GM19452 (cell line): ENCODE measurements at regions not wholly inside any gene's neighbourhood (a gene's known extent, or its start where the extent isn't known, plus 50 kb on each side); places are given as distances from the start of the nearest gene placed in this dataset.

ENCODE experiments used
- ATAC-seq: cut with Tn5 transposase; IDR thresholded peaks from one replicate; pipeline ENCODE4 v1.9.1; 2021; ENCODE audit not compliant: unreplicated experiment

GRCh38 chr7:155884225-155885166, 72.2 kb upstream of the SHH start:
- no peak for ATAC-seq

DNA sequence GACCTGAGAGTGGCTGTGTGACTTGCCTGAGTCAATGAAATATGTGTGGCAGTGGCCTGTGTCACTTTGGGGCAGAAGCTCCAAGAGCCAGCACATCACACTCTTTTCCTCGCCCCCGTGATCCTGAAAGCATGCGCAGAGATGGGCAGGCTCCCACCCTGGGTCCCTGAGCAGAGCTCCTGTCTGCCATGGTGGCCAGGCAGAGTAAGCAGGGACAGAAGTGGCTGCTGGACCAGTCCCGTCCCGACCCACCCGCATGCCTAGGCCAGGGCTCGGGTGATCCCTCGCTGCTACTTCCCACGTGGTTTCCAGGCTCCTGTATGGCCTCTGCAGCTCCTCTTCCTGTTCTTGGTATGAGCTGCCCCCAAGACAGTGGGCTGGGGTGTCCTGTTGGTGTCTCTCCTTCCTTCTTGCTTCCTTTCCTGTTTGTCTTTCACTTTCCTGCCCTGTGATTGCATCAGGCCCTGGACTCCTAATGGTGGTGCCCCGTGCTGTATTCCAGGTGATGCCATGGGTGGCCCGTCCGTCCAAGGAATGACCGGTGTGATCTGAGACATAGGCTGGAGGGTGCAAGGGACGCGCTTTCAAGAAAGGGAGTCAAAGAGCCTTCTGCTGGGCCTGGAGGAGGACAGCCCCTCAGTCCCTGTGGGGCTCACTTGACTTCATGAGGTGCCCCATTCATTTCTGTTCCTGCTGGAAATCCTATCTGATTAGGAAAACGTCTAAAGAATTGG, 71.4 kb upstream of the SHH start:
- ATAC-seq, result no peak

- no peak for ATAC-seq
Observed at GRCh38 chr7:155882596-155882995, 70.3 kb upstream of the SHH start.

DNA sequence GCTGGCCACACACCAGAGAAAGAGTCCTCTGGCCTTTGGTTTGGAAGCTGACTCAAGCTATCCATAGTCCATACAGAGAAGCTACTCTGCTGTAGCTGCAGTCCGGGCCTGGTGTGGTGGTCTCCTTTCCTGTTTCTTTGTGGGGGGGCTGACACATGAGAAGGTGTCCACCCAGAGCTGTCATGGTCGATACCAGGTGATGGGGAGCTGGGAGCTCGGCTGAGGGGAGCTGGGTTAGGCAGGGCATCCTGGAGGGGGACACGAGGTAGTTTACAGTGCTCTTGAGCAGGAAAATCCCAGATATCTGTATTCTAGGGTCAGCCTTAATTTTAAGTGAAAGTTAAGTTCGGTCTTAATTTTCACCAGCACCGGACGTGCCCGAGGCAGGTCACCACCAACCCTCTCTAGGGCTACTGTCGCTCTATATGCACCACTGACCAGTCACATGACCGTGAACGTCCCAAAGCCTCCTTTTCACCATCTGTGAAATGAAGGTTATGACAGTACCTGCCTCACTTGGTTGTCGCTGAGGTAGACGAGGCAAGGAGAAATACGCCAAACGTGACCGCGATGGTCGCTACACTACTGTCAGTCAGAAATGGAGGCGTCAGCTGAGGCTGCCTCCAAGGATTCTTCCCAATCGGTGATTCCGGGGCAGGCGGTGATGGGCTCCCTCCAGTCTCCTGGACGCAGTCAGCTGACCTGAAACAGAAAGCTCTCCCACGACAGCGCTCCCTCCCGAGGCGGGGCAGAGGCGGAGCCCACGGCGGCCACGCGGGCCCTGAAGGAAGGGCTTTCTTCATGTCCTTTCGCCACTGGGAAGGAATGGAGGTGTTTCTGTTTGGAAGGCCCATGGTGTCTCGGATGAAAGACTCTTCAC, 69.4 kb upstream of the SHH start:
- no peak for ATAC-seq

DNA sequence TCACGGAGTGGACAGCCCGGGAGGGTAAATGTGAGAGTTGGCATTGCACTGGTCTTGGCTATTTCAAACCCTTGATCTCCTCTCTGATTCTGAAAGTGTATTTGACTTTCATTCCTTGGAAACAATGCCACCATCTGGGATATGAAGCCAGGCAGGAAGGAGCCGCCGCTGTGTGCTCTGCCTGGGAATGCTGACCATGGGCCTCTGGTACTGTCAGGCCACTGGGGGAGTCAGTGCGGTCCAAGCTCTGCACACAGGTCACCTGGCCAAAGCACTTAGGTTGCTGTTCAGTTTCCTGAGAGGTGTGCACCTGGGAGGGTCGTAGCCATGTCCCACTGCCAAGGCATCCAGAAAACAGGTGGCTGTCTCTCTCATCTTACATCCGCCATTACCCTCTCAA, 68.5 kb upstream of the SHH start:
- ATAC-seq, result no peak

GRCh38 chr7:155879592-155879991, 67.3 kb upstream of the SHH start:
- ATAC-seq, result no peak

GRCh38 chr7:155878674-155879073, 66.4 kb upstream of the SHH start:
- ATAC-seq, result no peak

DNA sequence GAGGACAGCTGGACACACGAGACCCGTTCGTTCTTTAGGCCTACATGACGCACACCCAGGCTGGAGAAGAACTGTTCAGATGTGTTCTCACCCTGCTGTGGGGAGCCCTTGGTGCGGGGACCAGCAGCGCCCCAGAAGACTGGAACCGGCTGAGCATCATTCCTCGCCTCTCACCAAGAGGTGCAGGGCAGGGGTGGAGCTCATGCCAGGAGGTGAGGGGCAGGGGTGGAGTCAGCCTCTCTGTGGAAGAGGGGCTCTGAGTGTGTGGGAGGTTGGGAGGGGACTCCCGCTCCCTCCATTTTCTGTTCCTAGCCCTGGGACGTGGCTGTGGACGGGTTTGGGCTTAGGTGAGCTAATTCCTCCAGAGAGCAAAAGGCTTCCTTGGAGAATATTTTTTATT, 66.0 kb upstream of the SHH start:
- no peak for ATAC-seq

GRCh38 chr7:155877167-155877566, 64.9 kb upstream of the SHH start:
- ATAC-seq, result no peak

DNA sequence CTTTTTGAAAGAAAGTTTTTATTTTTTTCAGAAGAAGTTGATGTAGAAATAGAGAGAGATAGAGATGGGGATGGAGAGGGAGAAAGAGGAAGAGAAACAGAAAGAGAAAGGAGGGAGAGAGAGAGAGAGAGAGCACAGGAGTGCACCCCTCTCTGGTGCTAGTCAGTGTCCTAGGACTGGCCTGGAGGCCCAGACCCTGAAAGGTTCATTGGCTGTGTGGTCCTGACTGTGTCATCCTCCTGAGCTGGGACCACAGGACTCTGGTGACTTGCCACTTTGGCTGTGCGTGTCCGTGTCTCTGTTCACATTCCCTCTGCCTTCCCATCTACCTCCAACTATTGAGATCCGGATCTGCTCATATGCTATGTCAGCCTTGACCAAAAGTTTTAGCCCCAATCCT, 62.1 kb upstream of the SHH start:
- ATAC-seq, result no peak

- ATAC-seq, result no peak
Observed at GRCh38 chr7:155874010-155874409, 61.7 kb upstream of the SHH start.

GRCh38 chr7:155872678-155873369, 60.6 kb upstream of the SHH start:
- ATAC-seq, result no peak

- no peak for ATAC-seq
Observed at GRCh38 chr7:155871211-155871610, 58.9 kb upstream of the SHH start.

GRCh38 chr7:155870334-155871180, 58.3 kb upstream of the SHH start:
- ATAC-seq, result no peak

GRCh38 chr7:155869784-155870076, 57.5 kb upstream of the SHH start:
- no peak for ATAC-seq

DNA sequence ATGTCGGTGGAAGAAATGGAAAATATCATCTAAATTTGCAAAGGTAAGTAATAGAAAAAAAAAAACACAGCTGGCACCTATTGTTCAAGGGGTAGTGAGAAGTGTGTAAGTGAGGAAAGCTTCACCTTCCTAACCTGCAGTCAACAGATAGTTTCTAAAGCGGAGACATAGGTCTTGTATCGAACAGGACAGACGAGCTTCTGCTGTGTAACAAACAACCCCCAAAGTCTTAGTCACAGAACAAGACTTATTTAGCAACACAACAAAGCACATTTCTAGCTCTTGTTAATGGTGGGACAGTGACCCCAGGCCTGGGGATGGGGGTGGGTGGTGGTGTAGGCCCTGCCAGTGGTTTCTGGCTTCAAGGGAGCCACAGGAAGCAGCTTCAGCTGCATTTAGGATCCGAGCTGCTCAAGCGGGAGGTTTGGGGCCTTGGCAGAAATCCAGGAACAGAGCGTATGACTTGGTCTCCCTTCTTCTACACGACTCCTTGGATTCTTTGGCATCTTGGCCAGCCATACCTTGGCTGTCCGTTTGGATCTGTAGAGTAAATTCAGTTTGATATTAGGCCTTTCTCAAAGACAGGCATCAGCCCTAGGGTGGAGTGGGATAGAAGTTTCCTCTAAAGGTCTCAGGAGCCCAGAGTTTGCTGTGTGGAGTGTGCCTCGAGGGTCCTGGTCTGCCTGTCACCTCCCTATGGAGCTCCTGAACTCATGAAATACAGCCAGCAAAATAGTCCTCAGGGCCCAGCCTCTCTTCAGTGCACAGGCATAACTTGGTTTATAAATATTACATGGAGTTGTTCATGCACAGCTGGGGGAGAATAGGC, 56.9 kb upstream of the SHH start:
- ATAC-seq, result no peak

- no peak for ATAC-seq
Observed at GRCh38 chr7:155867734-155868400, 55.6 kb upstream of the SHH start.

- ATAC-seq, result no peak
Observed at GRCh38 chr7:155867280-155867679, 55.0 kb upstream of the SHH start.
